Dedifferentiated amniotic fluid mesenchymal stem cell (primary cell): ENCODE measurements at regions not wholly inside any gene's neighbourhood (a gene's known extent, or its start where the extent isn't known, plus 50 kb on each side); places are given as distances from the start of the nearest gene placed in this dataset.

ENCODE experiments used
- DNase-seq: peaks from one replicate; pipeline ENCODE4 v3.0.0-alpha.2; 2016; ENCODE audit errors: extremely low spot score

GRCh38 chr1:177789956-177790355 is 179.9 kb downstream of the SEC16B start:
- no peak for DNase-seq

- no peak for DNase-seq
Observed at GRCh38 chr1:177786176-177786745, 183.6 kb downstream of the SEC16B start.

- no peak for DNase-seq
Observed at GRCh38 chr1:177784936-177785335, 184.9 kb downstream of the SEC16B start.

GRCh38 chr1:177784409-177784808 is 185.4 kb downstream of the SEC16B start:
- DNase-seq, result no peak

- no peak for DNase-seq
Observed at GRCh38 chr1:177783051-177783450, 186.8 kb downstream of the SEC16B start.

- peak; percentile 77 for DNase-seq
Observed at GRCh38 chr1:177780096-177780700, 189.7 kb downstream of the SEC16B start.

GRCh38 chr1:177779166-177779965 is 190.5 kb downstream of the SEC16B start:
- DNase-seq, result no peak

GRCh38 chr1:177775924-177776323 is 193.9 kb downstream of the SEC16B start:
- no peak for DNase-seq

GRCh38 chr1:177772386-177772960 is 197.4 kb downstream of the SEC16B start:
- DNase-seq, result no peak

GRCh38 chr1:177771688-177772087 is 198.2 kb downstream of the SEC16B start:
- no peak for DNase-seq

- no peak for DNase-seq
Observed at GRCh38 chr1:177770096-177770495, 199.8 kb downstream of the SEC16B start.

- DNase-seq, result no peak
Observed at GRCh38 chr1:177755851-177756560, 213.9 kb downstream of the SEC16B start.

GRCh38 chr1:177754603-177755002 is 215.3 kb downstream of the SEC16B start:
- DNase-seq, result no peak

GRCh38 chr1:177753655-177754054 is 216.2 kb downstream of the SEC16B start:
- no peak for DNase-seq

- no peak for DNase-seq
Observed at GRCh38 chr1:177748080-177748801, 221.6 kb downstream of the SEC16B start.

GRCh38 chr1:177746155-177746554 is 223.7 kb downstream of the SEC16B start:
- DNase-seq, result no peak

GRCh38 chr1:177744906-177745305 is 225.0 kb downstream of the SEC16B start:
- DNase-seq, result no peak

GRCh38 chr1:177741476-177741875 is 228.4 kb downstream of the SEC16B start:
- no peak for DNase-seq

- no peak for DNase-seq
Observed at GRCh38 chr1:177739780-177740179, 230.1 kb downstream of the SEC16B start.

GRCh38 chr1:177737456-177737855 is 232.4 kb downstream of the SEC16B start:
- no peak for DNase-seq

GRCh38 chr1:177732178-177732577 is 237.7 kb downstream of the SEC16B start:
- DNase-seq, result no peak
